ENCODE measurements at regions not wholly inside any gene's neighbourhood (a gene's known extent, or its start where the extent isn't known, plus 50 kb on each side); places are given as distances from the start of the nearest gene placed in this dataset.

- no peaks in the 10 kb centered on the region for H3K4me1 ChIP-seq (replicated peaks; ENCODE audit: insufficient read depth)
- ChIA-PET POLR2A (ENCODE audit: unreplicated experiment) (no interaction called here), CTCF (no interaction called here)
- no peak overlapping the region for H3K4me2 ChIP-seq
- intact Hi-C loops (cut with micrococcal nuclease; ENCODE audit: unreplicated experiment) = no loop called here
- no peaks in the 10 kb centered on the region for H3F3A ChIP-seq (ENCODE audit: insufficient read depth, low read depth)
- H3K79me2 ChIP-seq (ENCODE audit: low read depth) = no peaks in the 10 kb centered on the region
- H3K9me2 ChIP-seq (ENCODE audit: insufficient read depth) = no peaks in the 10 kb centered on the region
- TF ChIP-seq EZH2 (IDR thresholded peaks at IDR 0.05; ENCODE audit: low read depth) (no peak), CTCF (conservative IDR thresholded peaks at IDR 0.05) (no peak)
- no peak overlapping the region for H3K27ac ChIP-seq
- H3K36me3 ChIP-seq (ENCODE audit: low read depth) = no peaks in the 10 kb centered on the region
- no TSS peak for BruUV-seq (replicated peaks)
- H3K9me3 ChIP-seq (ENCODE audit: insufficient read depth, low read depth) = no peaks in the 10 kb centered on the region
- no peak overlapping the region for H2AFZ ChIP-seq
- no peak overlapping the region for H3K4me3 ChIP-seq
- no peak for DNase-seq
- H3K27me3 ChIP-seq (ENCODE audit: insufficient read depth, low read depth) = no peaks in the 10 kb centered on the region
- H4K20me1 ChIP-seq (ENCODE audit: insufficient read depth) = no peaks in the 10 kb centered on the region
Measured at GRCh38 chr13:61146571-61146970, 269.1 kb downstream of the PCDH20 start.

GRCh38 chr13:61146158-61146557, 269.5 kb downstream of the PCDH20 start:
- H3K9me3 ChIP-seq (ENCODE audit: insufficient read depth, low read depth) = no peaks in the 10 kb centered on the region
- H3K79me2 ChIP-seq (ENCODE audit: low read depth) = no peaks in the 10 kb centered on the region
- intact Hi-C loops (cut with micrococcal nuclease; ENCODE audit: unreplicated experiment) = no loop called here

GRCh38 chr13:61144834-61145593, 270.6 kb downstream of the PCDH20 start:
- CTCF ChIA-PET = no interaction called here
- intact Hi-C loops (cut with micrococcal nuclease; ENCODE audit: unreplicated experiment) = no loop called here

More at GRCh38 chr13:61146158-61146557, 269.5 kb downstream of the PCDH20 start:
- H3K27me3 ChIP-seq (ENCODE audit: insufficient read depth, low read depth) = no peaks in the 10 kb centered on the region
- no TSS peak for BruUV-seq (replicated peaks)
- no peak overlapping the region for H3K4me2 ChIP-seq
- H2AFZ ChIP-seq = no peak overlapping the region
- POLR2A ChIA-PET (ENCODE audit: unreplicated experiment) = no interaction called here
- no peak overlapping the region for H3K27ac ChIP-seq
- no peak overlapping the region for H3K4me3 ChIP-seq
- H3K4me1 ChIP-seq (replicated peaks; ENCODE audit: insufficient read depth) = no peaks in the 10 kb centered on the region
- H4K20me1 ChIP-seq (ENCODE audit: insufficient read depth) = no peaks in the 10 kb centered on the region
- H3K9me2 ChIP-seq (ENCODE audit: insufficient read depth) = no peaks in the 10 kb centered on the region
- no peaks in the 10 kb centered on the region for H3F3A ChIP-seq (ENCODE audit: insufficient read depth, low read depth)
- no peak for DNase-seq
- CTCF ChIA-PET = no interaction called here
- TF ChIP-seq EZH2 (IDR thresholded peaks at IDR 0.05; ENCODE audit: low read depth) = no peak
- no peak for TF ChIP-seq CTCF (conservative IDR thresholded peaks at IDR 0.05)
- H3K36me3 ChIP-seq (ENCODE audit: low read depth) = no peaks in the 10 kb centered on the region

More at GRCh38 chr13:61144834-61145593, 270.6 kb downstream of the PCDH20 start:
- Histone ChIP-seq H4K20me1 (ENCODE audit: insufficient read depth) (no peaks in the 10 kb centered on the region), H3K4me3 (no peak overlapping the region), H3K36me3 (ENCODE audit: low read depth) (no peaks in the 10 kb centered on the region), H3K27me3 (ENCODE audit: insufficient read depth, low read depth) (no peaks in the 10 kb centered on the region), H3K4me2 (no peak overlapping the region), H3K9me2 (ENCODE audit: insufficient read depth) (no peaks in the 10 kb centered on the region), H3K4me1 (replicated peaks; ENCODE audit: insufficient read depth) (no peaks in the 10 kb centered on the region), H3K79me2 (ENCODE audit: low read depth) (no peaks in the 10 kb centered on the region), H2AFZ (no peak overlapping the region), H3K9me3 (ENCODE audit: insufficient read depth, low read depth) (no peaks in the 10 kb centered on the region), H3F3A (ENCODE audit: insufficient read depth, low read depth) (no peaks in the 10 kb centered on the region), H3K27ac (no peak overlapping the region)
- no peak for TF ChIP-seq EZH2 (IDR thresholded peaks at IDR 0.05; ENCODE audit: low read depth)
- no peak for TF ChIP-seq CTCF (conservative IDR thresholded peaks at IDR 0.05)
- BruUV-seq (replicated peaks) = no TSS peak
- POLR2A ChIA-PET (ENCODE audit: unreplicated experiment) = no interaction called here
- DNase-seq = no peak
